WTC11 (cell line): ENCODE measurements at regions not wholly inside any gene's neighbourhood (a gene's known extent, or its start where the extent isn't known, plus 50 kb on each side); places are given as distances from the start of the nearest gene placed in this dataset.

Experiments used
- ATAC-seq: fragments of 200-7000 bp; cut with Tn5 transposase; 2 replicates; pipeline ENCODE4 v1.10.0; 2021; ENCODE audit warnings: mild to moderate bottlenecking, moderate library complexity
- CTCF ChIA-PET: fragments of 300-600 bp; sonication (Branson Sonifier 250); formaldehyde crosslinking; loops from one replicate; lab custom pipeline; 2021; ENCODE audit warnings: antibody characterized with exemption; lab: Charles Lee
- POLR2A ChIA-PET: fragments of 350-600 bp; sonication (Branson Sonifier 250); formaldehyde crosslinking; loops from one replicate; lab custom pipeline; 2021; ENCODE audit warnings: antibody characterized with exemption; lab: Charles Lee
- DNase-seq: peaks from one replicate; pipeline ENCODE4 v3.0.0; 2021; ENCODE audit warnings: low spot score
- H3K27ac Mint-ChIP-seq: 2 replicates; pipeline ENCODE4 v1.8.0; 2021; ENCODE audit warnings: mixed read lengths
- H3K27me3 Mint-ChIP-seq: 2 replicates; pipeline ENCODE4 v1.8.0; 2021; ENCODE audit warnings: low read depth, mild to moderate bottlenecking, moderate library complexity, mixed read lengths
- H3K36me3 Mint-ChIP-seq: 2 replicates; pipeline ENCODE4 v1.8.0; 2021; ENCODE audit warnings: mixed read lengths
- H3K4me1 Mint-ChIP-seq: 2 replicates; pipeline ENCODE4 v1.8.0; 2022; ENCODE audit warnings: mixed read lengths
- H3K4me3 Mint-ChIP-seq: 2 replicates; pipeline ENCODE4 v1.8.0; 2021; ENCODE audit warnings: mild to moderate bottlenecking, moderate library complexity, mixed read lengths
- H3K9me3 Mint-ChIP-seq: 2 replicates; pipeline ENCODE4 v1.8.0; 2021; ENCODE audit warnings: mixed read lengths
- ATF1 ChIP-seq: sonication (generic); formaldehyde crosslinking; IDR thresholded peaks from 2 replicates; pipeline ENCODE4 v1.8.1; 2023; ENCODE audit warnings: mild to moderate bottlenecking, moderate library complexity, missing genetic modification reagents
- CREM ChIP-seq: sonication (generic); formaldehyde crosslinking; IDR thresholded peaks from 2 replicates; pipeline ENCODE4 v1.8.1; 2022; ENCODE audit warnings: mild to moderate bottlenecking, missing genetic modification reagents, moderate library complexity
- EMX1 ChIP-seq: fragments of 250-450 bp; sonication (Bioruptor Pico); IDR thresholded peaks from 2 replicates; pipeline ENCODE4 v1.8.0; 2021; ENCODE audit warnings: mild to moderate bottlenecking
- FOXP1 ChIP-seq: sonication (generic); formaldehyde crosslinking; IDR thresholded peaks from 2 replicates; pipeline ENCODE4 v1.8.0; 2022; ENCODE audit warnings: missing genetic modification reagents, mild to moderate bottlenecking, moderate library complexity, borderline replicate concordance
- GRHL2 ChIP-seq: fragments of 250-450 bp; sonication (Bioruptor Pico); IDR thresholded peaks from 2 replicates; pipeline ENCODE4 v1.8.0; 2022; ENCODE audit warnings: mild to moderate bottlenecking, moderate library complexity; ENCODE audit not compliant: insufficient replicate concordance, severe bottlenecking
- HMGA2 ChIP-seq: fragments of 250-450 bp; sonication (Bioruptor Pico); IDR thresholded peaks from 2 replicates; pipeline ENCODE4 v1.4.0; 2021; ENCODE audit warnings: mild to moderate bottlenecking, moderate library complexity
- JAZF1 ChIP-seq: fragments of 250-450 bp; sonication (Bioruptor Pico); IDR thresholded peaks from 2 replicates; pipeline ENCODE4 v1.9.0; 2021; ENCODE audit warnings: moderate library complexity, mild to moderate bottlenecking, inconsistent platforms
- JUN ChIP-seq: sonication (generic); formaldehyde crosslinking; IDR thresholded peaks from 2 replicates; pipeline ENCODE4 v1.8.0; 2023; ENCODE audit warnings: mild to moderate bottlenecking, missing genetic modification reagents
- MXD4 ChIP-seq: fragments of 250-450 bp; sonication (Bioruptor Pico); IDR thresholded peaks from 2 replicates; pipeline ENCODE4 v1.8.0; 2021; ENCODE audit warnings: mild to moderate bottlenecking, moderate library complexity, borderline replicate concordance
- NFE2L1 ChIP-seq: sonication (generic); formaldehyde crosslinking; IDR thresholded peaks from 2 replicates; pipeline ENCODE4 v1.8.1; 2023; ENCODE audit warnings: missing genetic modification reagents
- SMAD4 ChIP-seq: sonication (generic); formaldehyde crosslinking; IDR thresholded peaks from 2 replicates; pipeline ENCODE4 v1.8.0; 2022; ENCODE audit warnings: mild to moderate bottlenecking, missing genetic modification reagents
- SP1 ChIP-seq: sonication (generic); formaldehyde crosslinking; conservative IDR thresholded peaks from 2 replicates; pipeline ENCODE4 v1.8.1; 2022; ENCODE audit warnings: missing genetic modification reagents
- TEAD1 ChIP-seq: sonication (generic); formaldehyde crosslinking; IDR thresholded peaks from 2 replicates; pipeline ENCODE4 v1.8.0; 2022; ENCODE audit warnings: mild to moderate bottlenecking, missing genetic modification reagents
- TEAD4 ChIP-seq: sonication (generic); formaldehyde crosslinking; IDR thresholded peaks from 2 replicates; pipeline ENCODE4 v1.8.0; 2022; ENCODE audit warnings: mild to moderate bottlenecking, missing genetic modification reagents
- TF ChIP-seq, protein P1 (sequence below): fragments of 250-450 bp; sonication (Bioruptor Pico); IDR thresholded peaks from 2 replicates; pipeline ENCODE4 v2.1.2; 2022; ENCODE audit warnings: mild to moderate bottlenecking, moderate library complexity
- TF ChIP-seq, protein P2 (sequence below): sonication (generic); formaldehyde crosslinking; conservative IDR thresholded peaks from 2 replicates; pipeline ENCODE4 v1.8.1; 2022; ENCODE audit warnings: mild to moderate bottlenecking, missing genetic modification reagents
- TF ChIP-seq, protein P3 (sequence below): fragments of 250-450 bp; sonication (Bioruptor Pico); IDR thresholded peaks from 2 replicates; pipeline ENCODE4 v1.9.0; 2021; ENCODE audit warnings: mild to moderate bottlenecking
- TF ChIP-seq, protein P4 (sequence below): sonication (generic); formaldehyde crosslinking; IDR thresholded peaks from 2 replicates; pipeline ENCODE4 v1.8.1; 2023; ENCODE audit warnings: mild to moderate bottlenecking, missing genetic modification reagents
- TF ChIP-seq, protein P5 (sequence below): sonication (generic); formaldehyde crosslinking; IDR thresholded peaks from 2 replicates; pipeline ENCODE4 v1.8.0; 2023; ENCODE audit warnings: missing genetic modification reagents
- TF ChIP-seq, protein P6 (sequence below): sonication (generic); formaldehyde crosslinking; IDR thresholded peaks from 2 replicates; pipeline ENCODE4 v1.8.1; 2022; ENCODE audit warnings: mild to moderate bottlenecking, moderate library complexity, missing genetic modification reagents
- TF ChIP-seq, protein P7 (sequence below): fragments of 250-450 bp; sonication (Bioruptor Pico); IDR thresholded peaks from 2 replicates; pipeline ENCODE4 v1.9.0; 2021; ENCODE audit warnings: moderate library complexity, mild to moderate bottlenecking, inconsistent platforms, borderline replicate concordance
- TF ChIP-seq, protein P8 (sequence below): fragments of 250-450 bp; sonication (Bioruptor Pico); IDR thresholded peaks from 2 replicates; pipeline ENCODE4 v1.9.0; 2021; ENCODE audit warnings: mild to moderate bottlenecking
- TF ChIP-seq, protein P9 (sequence below): sonication (generic); formaldehyde crosslinking; IDR thresholded peaks from 2 replicates; pipeline ENCODE4 v1.8.1; 2022; ENCODE audit warnings: mild to moderate bottlenecking, missing genetic modification reagents, moderate library complexity, borderline replicate concordance

DNA sequence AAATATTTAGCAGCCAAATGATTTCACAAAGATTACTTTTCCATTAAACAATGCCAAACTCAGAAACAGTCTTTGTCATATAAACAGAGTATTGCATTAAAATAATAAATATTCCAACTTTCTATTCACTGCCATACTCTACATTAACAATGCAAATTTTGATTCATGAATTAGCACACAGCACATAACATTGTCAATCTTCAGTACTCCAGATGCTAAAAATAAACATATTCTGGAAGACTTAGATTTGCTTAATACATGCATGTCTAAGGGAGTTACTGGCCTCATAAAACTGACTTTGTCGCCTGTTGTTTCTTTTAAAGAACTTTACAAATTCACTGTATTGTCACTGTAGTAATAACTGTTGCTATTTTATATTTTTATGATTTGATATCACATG lies 131.6 kb downstream of the TMEM144 start:
- TF ChIP-seq, protein P1, sequence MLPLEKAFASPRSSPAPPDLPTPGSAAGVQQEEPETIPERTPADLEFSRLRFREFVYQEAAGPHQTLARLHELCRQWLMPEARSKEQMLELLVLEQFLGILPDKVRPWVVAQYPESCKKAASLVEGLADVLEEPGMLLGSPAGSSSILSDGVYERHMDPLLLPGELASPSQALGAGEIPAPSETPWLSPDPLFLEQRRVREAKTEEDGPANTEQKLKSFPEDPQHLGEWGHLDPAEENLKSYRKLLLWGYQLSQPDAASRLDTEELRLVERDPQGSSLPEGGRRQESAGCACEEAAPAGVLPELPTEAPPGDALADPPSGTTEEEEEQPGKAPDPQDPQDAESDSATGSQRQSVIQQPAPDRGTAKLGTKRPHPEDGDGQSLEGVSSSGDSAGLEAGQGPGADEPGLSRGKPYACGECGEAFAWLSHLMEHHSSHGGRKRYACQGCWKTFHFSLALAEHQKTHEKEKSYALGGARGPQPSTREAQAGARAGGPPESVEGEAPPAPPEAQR (CRISPR knock-in tag), result no peak
- TF ChIP-seq JUN (CRISPR knock-in tag), result no peak
- no peak for TF ChIP-seq ATF1 (CRISPR knock-in tag)
- TF ChIP-seq TEAD1 (CRISPR knock-in tag), result no peak
- no peak for TF ChIP-seq CREM (CRISPR knock-in tag)
- no peak for TF ChIP-seq HMGA2 (CRISPR knock-in tag)
- TF ChIP-seq SMAD4 (CRISPR knock-in tag), result no peak
- TF ChIP-seq, protein P2, sequence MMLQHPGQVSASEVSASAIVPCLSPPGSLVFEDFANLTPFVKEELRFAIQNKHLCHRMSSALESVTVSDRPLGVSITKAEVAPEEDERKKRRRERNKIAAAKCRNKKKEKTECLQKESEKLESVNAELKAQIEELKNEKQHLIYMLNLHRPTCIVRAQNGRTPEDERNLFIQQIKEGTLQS, result no peak
- TF ChIP-seq, protein P3, sequence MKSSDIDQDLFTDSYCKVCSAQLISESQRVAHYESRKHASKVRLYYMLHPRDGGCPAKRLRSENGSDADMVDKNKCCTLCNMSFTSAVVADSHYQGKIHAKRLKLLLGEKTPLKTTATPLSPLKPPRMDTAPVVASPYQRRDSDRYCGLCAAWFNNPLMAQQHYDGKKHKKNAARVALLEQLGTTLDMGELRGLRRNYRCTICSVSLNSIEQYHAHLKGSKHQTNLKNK (CRISPR knock-in tag), result no peak
- no peak for TF ChIP-seq GRHL2 (CRISPR knock-in tag)
- TF ChIP-seq MXD4 (CRISPR knock-in tag), result no peak
- no peak for TF ChIP-seq JAZF1
- TF ChIP-seq, protein P4, sequence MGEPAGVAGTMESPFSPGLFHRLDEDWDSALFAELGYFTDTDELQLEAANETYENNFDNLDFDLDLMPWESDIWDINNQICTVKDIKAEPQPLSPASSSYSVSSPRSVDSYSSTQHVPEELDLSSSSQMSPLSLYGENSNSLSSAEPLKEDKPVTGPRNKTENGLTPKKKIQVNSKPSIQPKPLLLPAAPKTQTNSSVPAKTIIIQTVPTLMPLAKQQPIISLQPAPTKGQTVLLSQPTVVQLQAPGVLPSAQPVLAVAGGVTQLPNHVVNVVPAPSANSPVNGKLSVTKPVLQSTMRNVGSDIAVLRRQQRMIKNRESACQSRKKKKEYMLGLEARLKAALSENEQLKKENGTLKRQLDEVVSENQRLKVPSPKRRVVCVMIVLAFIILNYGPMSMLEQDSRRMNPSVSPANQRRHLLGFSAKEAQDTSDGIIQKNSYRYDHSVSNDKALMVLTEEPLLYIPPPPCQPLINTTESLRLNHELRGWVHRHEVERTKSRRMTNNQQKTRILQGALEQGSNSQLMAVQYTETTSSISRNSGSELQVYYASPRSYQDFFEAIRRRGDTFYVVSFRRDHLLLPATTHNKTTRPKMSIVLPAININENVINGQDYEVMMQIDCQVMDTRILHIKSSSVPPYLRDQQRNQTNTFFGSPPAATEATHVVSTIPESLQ, result no peak
- no peak for TF ChIP-seq FOXP1
- TF ChIP-seq, protein P5, sequence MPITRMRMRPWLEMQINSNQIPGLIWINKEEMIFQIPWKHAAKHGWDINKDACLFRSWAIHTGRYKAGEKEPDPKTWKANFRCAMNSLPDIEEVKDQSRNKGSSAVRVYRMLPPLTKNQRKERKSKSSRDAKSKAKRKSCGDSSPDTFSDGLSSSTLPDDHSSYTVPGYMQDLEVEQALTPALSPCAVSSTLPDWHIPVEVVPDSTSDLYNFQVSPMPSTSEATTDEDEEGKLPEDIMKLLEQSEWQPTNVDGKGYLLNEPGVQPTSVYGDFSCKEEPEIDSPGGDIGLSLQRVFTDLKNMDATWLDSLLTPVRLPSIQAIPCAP (CRISPR knock-in tag), result no peak
- DNase-seq, result no peak
- Mint-ChIP-seq H3K9me3 (peaks cover 23% of the 10 kb centered on the region), H3K4me1 (no peaks in the 10 kb centered on the region), H3K27ac (no peak overlapping the region), H3K27me3 (no peaks in the 10 kb centered on the region), H3K4me3 (no peak overlapping the region), H3K36me3 (peaks cover 9% of the 10 kb centered on the region)
- ChIA-PET POLR2A (no interaction called here), CTCF (no interaction called here)
- no peak for ATAC-seq

DNA sequence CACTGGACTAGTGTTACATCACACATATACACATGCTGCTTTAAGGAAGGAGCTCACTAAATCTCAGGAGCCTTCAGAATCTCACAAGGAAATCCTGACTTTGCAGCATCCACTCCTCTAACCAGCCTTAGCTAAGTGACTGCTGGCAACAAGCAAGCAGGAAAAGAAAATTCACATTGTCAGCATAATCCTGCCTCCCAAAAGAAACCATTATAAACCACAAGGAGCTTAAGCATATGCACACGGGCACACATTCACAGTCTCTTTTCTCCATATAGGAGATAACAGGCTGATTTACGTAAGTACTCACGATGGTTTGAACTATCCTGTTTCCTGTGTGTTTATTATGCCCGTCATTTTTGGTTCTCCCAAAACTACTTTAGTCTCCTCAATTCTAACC lies 136.3 kb downstream of the TMEM144 start:
- ATAC-seq, result no peak
- POLR2A ChIA-PET, result no interaction called here

More for the DNA sequence above, 136.3 kb downstream of the TMEM144 start:
- no peaks in the 10 kb centered on the region for H3K9me3 Mint-ChIP-seq
- H3K36me3 Mint-ChIP-seq, result no peaks in the 10 kb centered on the region
- peaks cover 9% of the 10 kb centered on the region for H3K4me1 Mint-ChIP-seq
- no peak overlapping the region for H3K4me3 Mint-ChIP-seq
- no peak for DNase-seq
- CTCF ChIA-PET, result no interaction called here
- TF ChIP-seq, protein P6, sequence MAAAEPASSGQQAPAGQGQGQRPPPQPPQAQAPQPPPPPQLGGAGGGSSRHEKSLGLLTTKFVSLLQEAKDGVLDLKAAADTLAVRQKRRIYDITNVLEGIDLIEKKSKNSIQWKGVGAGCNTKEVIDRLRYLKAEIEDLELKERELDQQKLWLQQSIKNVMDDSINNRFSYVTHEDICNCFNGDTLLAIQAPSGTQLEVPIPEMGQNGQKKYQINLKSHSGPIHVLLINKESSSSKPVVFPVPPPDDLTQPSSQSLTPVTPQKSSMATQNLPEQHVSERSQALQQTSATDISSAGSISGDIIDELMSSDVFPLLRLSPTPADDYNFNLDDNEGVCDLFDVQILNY (CRISPR knock-in tag), result no peak
- TF ChIP-seq TEAD4 (CRISPR knock-in tag) (no peak), SP1 (CRISPR knock-in tag) (no peak), GRHL2 (CRISPR knock-in tag) (no peak), EMX1 (no peak), NFE2L1 (CRISPR knock-in tag) (no peak), HMGA2 (CRISPR knock-in tag) (no peak)
- TF ChIP-seq, protein P7, sequence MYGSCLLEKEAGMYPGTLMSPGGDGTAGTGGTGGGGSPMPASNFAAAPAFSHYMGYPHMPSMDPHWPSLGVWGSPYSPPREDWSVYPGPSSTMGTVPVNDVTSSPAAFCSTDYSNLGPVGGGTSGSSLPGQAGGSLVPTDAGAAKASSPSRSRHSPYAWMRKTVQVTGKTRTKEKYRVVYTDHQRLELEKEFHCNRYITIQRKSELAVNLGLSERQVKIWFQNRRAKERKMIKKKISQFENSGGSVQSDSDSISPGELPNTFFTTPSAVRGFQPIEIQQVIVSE (CRISPR knock-in tag), result no peak
- TF ChIP-seq, protein P8, sequence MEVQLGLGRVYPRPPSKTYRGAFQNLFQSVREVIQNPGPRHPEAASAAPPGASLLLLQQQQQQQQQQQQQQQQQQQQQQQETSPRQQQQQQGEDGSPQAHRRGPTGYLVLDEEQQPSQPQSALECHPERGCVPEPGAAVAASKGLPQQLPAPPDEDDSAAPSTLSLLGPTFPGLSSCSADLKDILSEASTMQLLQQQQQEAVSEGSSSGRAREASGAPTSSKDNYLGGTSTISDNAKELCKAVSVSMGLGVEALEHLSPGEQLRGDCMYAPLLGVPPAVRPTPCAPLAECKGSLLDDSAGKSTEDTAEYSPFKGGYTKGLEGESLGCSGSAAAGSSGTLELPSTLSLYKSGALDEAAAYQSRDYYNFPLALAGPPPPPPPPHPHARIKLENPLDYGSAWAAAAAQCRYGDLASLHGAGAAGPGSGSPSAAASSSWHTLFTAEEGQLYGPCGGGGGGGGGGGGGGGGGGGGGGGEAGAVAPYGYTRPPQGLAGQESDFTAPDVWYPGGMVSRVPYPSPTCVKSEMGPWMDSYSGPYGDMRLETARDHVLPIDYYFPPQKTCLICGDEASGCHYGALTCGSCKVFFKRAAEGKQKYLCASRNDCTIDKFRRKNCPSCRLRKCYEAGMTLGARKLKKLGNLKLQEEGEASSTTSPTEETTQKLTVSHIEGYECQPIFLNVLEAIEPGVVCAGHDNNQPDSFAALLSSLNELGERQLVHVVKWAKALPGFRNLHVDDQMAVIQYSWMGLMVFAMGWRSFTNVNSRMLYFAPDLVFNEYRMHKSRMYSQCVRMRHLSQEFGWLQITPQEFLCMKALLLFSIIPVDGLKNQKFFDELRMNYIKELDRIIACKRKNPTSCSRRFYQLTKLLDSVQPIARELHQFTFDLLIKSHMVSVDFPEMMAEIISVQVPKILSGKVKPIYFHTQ (CRISPR knock-in tag), result no peak
- TF ChIP-seq, protein P9, sequence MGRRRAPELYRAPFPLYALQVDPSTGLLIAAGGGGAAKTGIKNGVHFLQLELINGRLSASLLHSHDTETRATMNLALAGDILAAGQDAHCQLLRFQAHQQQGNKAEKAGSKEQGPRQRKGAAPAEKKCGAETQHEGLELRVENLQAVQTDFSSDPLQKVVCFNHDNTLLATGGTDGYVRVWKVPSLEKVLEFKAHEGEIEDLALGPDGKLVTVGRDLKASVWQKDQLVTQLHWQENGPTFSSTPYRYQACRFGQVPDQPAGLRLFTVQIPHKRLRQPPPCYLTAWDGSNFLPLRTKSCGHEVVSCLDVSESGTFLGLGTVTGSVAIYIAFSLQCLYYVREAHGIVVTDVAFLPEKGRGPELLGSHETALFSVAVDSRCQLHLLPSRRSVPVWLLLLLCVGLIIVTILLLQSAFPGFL (CRISPR knock-in tag), result no peak
- no peak overlapping the region for H3K27ac Mint-ChIP-seq
- no peaks in the 10 kb centered on the region for H3K27me3 Mint-ChIP-seq
